NCI-H446 (cell line): ENCODE measurements at regions not wholly inside any gene's neighbourhood (a gene's known extent, or its start where the extent isn't known, plus 50 kb on each side); places are given as distances from the start of the nearest gene placed in this dataset.
A peak's percentile ranks its signal among the peaks of the same experiment; 100 is the strongest.
"Not testable (repeated sequence)": the region's sequence is repeated elsewhere in the genome, so short reads cannot be mapped to it uniquely, and the experiment has no call there.

Experiments
- DNase-seq, 2 experiments: peaks; one replicate each; lab custom pipeline; 2025; lab: John Stamatoyannopoulos, UW

- DNase-seq = no peak
Measured at GRCh38 chr14:101634850-101635748, 73.8 kb downstream of the DIO3 start.

- DNase-seq = no peak
Measured at GRCh38 chr14:101635749-101636560, 74.7 kb downstream of the DIO3 start.

- DNase-seq = no peak
Measured at GRCh38 chr14:101639241-101639833, 78.0 kb downstream of the DIO3 start.

- DNase-seq = no peak
Measured at GRCh38 chr14:101643651-101644050, 82.4 kb downstream of the DIO3 start.

GRCh38 chr14:101654051-101654450 is 92.8 kb downstream of the DIO3 start:
- no peak for DNase-seq

- DNase-seq = no peak
Measured at GRCh38 chr14:101657372-101657771, 96.1 kb downstream of the DIO3 start.

GRCh38 chr14:101665478-101666078 is 95.9 kb upstream of the PPP2R5C start:
- DNase-seq = peak in 1 of 2 experiments; percentile 19

- DNase-seq = no peak
Measured at GRCh38 chr14:101666264-101666663, 95.2 kb upstream of the PPP2R5C start.

GRCh38 chr14:101669629-101670028 is 91.9 kb upstream of the PPP2R5C start:
- DNase-seq = no peak

GRCh38 chr14:101673873-101674272 is 87.6 kb upstream of the PPP2R5C start:
- DNase-seq = no peak

GRCh38 chr14:101675835-101676234 is 85.7 kb upstream of the PPP2R5C start:
- not testable (repeated sequence) for DNase-seq

- not testable (repeated sequence) for DNase-seq
Measured at GRCh38 chr14:101677912-101678327, 83.6 kb upstream of the PPP2R5C start.

- no peak for DNase-seq
Measured at GRCh38 chr14:101681795-101682194, 79.7 kb upstream of the PPP2R5C start.

GRCh38 chr14:101683365-101683764 is 78.1 kb upstream of the PPP2R5C start:
- DNase-seq = no peak

- no peak for DNase-seq
Measured at GRCh38 chr14:101687756-101688546, 73.6 kb upstream of the PPP2R5C start.

- DNase-seq = no peak
Measured at GRCh38 chr14:101689039-101689501, 72.4 kb upstream of the PPP2R5C start.

GRCh38 chr14:101689966-101690365 is 71.5 kb upstream of the PPP2R5C start:
- DNase-seq = not testable (repeated sequence)

GRCh38 chr14:101695659-101696058 is 65.8 kb upstream of the PPP2R5C start:
- no peak for DNase-seq

- DNase-seq = no peak
Measured at GRCh38 chr14:101704140-101704539, 57.4 kb upstream of the PPP2R5C start.

- DNase-seq = no peak
Measured at GRCh38 chr14:101705733-101706508, 55.6 kb upstream of the PPP2R5C start.
